ENCODE measurements at regions not wholly inside any gene's neighbourhood (a gene's known extent, or its start where the extent isn't known, plus 50 kb on each side); places are given as distances from the start of the nearest gene placed in this dataset.

DNA sequence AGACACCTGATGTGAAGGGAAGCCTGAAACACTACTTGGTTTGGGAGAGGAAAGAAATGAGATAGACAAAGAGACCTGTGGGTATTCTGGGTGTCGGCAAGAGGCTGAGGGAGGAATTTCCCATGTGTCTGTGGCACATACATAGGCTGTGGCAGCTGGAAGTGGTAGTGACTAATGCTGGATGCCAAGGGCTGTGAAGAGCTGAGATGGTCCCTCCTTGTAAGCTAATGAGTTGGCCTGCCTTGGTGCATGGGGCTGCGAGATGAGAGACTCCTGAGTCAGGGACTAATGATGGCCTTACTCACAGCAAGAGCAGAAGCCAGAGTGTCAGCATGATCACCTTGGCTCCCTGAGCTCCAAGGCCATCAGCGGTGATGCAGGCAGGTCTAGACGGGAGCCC, 119.0 kb upstream of the EEPD1 start:
- DNase-seq: no peak
- H3K27me3 ChIP-seq: no peaks in the 10 kb centered on the region

DNA sequence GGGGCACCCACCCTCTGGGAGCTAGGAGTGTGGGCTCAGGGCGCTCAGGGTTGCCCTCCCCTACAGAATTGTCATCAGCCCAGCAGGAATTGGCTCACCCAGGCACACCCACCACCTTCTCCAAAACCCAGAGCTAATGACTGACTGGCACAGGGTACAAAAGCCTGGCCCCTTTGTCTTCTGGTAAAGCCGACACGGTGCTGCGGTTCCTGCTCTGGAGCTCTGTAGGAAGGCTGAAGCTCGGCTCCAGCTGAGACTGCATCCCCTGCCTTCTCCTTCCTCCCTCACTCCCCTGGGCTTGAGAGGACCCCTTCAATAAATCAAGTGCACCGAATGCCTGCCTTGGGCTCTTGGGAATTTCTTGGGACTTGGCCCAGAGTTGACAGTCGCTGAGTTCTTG, 117.9 kb upstream of the EEPD1 start:
- DNase-seq: no peak
- TF ChIP-seq, protein P1, sequence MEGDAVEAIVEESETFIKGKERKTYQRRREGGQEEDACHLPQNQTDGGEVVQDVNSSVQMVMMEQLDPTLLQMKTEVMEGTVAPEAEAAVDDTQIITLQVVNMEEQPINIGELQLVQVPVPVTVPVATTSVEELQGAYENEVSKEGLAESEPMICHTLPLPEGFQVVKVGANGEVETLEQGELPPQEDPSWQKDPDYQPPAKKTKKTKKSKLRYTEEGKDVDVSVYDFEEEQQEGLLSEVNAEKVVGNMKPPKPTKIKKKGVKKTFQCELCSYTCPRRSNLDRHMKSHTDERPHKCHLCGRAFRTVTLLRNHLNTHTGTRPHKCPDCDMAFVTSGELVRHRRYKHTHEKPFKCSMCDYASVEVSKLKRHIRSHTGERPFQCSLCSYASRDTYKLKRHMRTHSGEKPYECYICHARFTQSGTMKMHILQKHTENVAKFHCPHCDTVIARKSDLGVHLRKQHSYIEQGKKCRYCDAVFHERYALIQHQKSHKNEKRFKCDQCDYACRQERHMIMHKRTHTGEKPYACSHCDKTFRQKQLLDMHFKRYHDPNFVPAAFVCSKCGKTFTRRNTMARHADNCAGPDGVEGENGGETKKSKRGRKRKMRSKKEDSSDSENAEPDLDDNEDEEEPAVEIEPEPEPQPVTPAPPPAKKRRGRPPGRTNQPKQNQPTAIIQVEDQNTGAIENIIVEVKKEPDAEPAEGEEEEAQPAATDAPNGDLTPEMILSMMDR (IDR thresholded peaks at IDR 0.05; ENCODE audit: low read depth, low read length): no peak
- no peak overlapping the region for H3K4me3 ChIP-seq (ENCODE audit: low read depth, low read length)
- H3K36me3 ChIP-seq: no peaks in the 10 kb centered on the region
- no peaks in the 10 kb centered on the region for H3K9me3 ChIP-seq
- no peaks in the 10 kb centered on the region for H3K27me3 ChIP-seq
- H3K4me1 ChIP-seq: peaks cover 8% of the 10 kb centered on the region

More for the DNA sequence above, 119.0 kb upstream of the EEPD1 start:
- no peaks in the 10 kb centered on the region for H3K36me3 ChIP-seq
- H3K4me1 ChIP-seq: peaks cover 8% of the 10 kb centered on the region
- no peaks in the 10 kb centered on the region for H3K9me3 ChIP-seq
- TF ChIP-seq, protein P1 (IDR thresholded peaks at IDR 0.05; ENCODE audit: low read depth, low read length): no peak
- H3K4me3 ChIP-seq (ENCODE audit: low read depth, low read length): no peak overlapping the region

GRCh38 chr7:36036590-36036989, 116.5 kb upstream of the EEPD1 start:
- Histone ChIP-seq H3K4me3 (ENCODE audit: low read depth, low read length) (peak overlapping the region; percentile 43), H3K27me3 (no peaks in the 10 kb centered on the region), H3K36me3 (no peaks in the 10 kb centered on the region), H3K4me1 (peaks cover 8% of the 10 kb centered on the region), H3K9me3 (no peaks in the 10 kb centered on the region)
- peak; percentile 70 for DNase-seq
- TF ChIP-seq, protein P1 (IDR thresholded peaks at IDR 0.05; ENCODE audit: low read depth, low read length): no peak

GRCh38 chr7:36037121-36037662, 115.9 kb upstream of the EEPD1 start:
- DNase-seq: peak; percentile 62
- H3K9me3 ChIP-seq: no peaks in the 10 kb centered on the region
- TF ChIP-seq, protein P1 (IDR thresholded peaks at IDR 0.05; ENCODE audit: low read depth, low read length): no peak
- H3K4me3 ChIP-seq (ENCODE audit: low read depth, low read length): peak overlapping the region; percentile 43
- H3K27me3 ChIP-seq: no peaks in the 10 kb centered on the region
- peaks cover 8% of the 10 kb centered on the region for H3K4me1 ChIP-seq
- no peaks in the 10 kb centered on the region for H3K36me3 ChIP-seq

DNA sequence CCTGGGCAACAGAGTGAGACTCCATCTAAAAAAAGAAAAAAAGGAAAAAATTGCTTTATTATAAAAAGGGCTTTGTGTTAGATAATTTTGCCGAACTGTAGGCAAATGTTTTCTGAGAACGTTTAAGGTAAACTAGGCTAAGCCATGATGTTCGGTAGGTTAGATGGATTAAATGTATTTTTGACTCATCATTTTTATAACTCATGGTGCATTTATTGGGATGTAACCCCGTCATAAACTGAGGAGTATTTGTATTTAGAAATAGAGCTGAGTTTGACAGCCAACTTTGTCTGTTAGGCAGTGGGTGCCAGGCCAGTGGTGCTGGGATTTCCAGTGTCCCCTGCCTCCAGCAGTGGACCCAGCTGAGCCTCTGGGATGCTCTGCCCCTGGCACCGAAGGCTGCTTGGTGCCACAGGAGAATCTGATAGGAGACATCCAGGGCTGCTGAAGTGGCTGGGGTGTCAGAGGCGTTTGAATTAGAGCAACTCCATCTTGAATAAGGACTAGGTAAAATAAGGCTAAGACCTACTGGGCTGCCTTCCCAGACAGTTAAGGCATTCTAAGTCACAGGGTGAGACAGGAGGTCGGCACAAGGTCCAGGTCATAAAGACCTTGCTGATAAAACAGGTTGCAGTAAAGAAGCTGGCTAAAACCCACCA, 114.9 kb upstream of the EEPD1 start:
- no peak for DNase-seq
- no peaks in the 10 kb centered on the region for H3K27me3 ChIP-seq
- no peak overlapping the region for H3K4me3 ChIP-seq (ENCODE audit: low read depth, low read length)
- no peaks in the 10 kb centered on the region for H3K9me3 ChIP-seq
- H3K36me3 ChIP-seq: no peaks in the 10 kb centered on the region
- H3K4me1 ChIP-seq: peaks cover 8% of the 10 kb centered on the region
- TF ChIP-seq, protein P1 (IDR thresholded peaks at IDR 0.05; ENCODE audit: low read depth, low read length): no peak

- no peaks in the 10 kb centered on the region for H3K27me3 ChIP-seq
- no peak overlapping the region for H3K4me3 ChIP-seq (ENCODE audit: low read depth, low read length)
- H3K36me3 ChIP-seq: no peaks in the 10 kb centered on the region
- peaks cover 8% of the 10 kb centered on the region for H3K4me1 ChIP-seq
- no peak for DNase-seq
- TF ChIP-seq, protein P1 (IDR thresholded peaks at IDR 0.05; ENCODE audit: low read depth, low read length): no peak
- no peaks in the 10 kb centered on the region for H3K9me3 ChIP-seq
These were observed 113.8 kb upstream of the EEPD1 start for GRCh38 chr7:36039243-36039642.

Data from BE2C (cell line).